IMR-90 (cell line): ENCODE measurements at regions not wholly inside any gene's neighbourhood (a gene's known extent, or its start where the extent isn't known, plus 50 kb on each side); places are given as distances from the start of the nearest gene placed in this dataset.

Experiments
- ATAC-seq: fragments of 200-7000 bp; cut with Tn5 transposase; 2 replicates; pipeline ENCODE4 v1.9.1; 2020; ENCODE audit warnings: low read depth, mild to moderate bottlenecking, moderate library complexity
- BruUV-seq: library from RNA; stranded (reverse); fragments of 400-500 nt; replicated peaks from 2 replicates; lab custom pipeline; 2021; lab: Mats Ljungman, UMichigan
- CTCF ChIA-PET: fragments of 300-600 bp; formaldehyde crosslinking; extraction: SDS; loops from one replicate; lab custom pipeline; 2021; ENCODE audit warnings: antibody characterized with exemption; lab: Yijun Ruan, JAX
- POLR2A ChIA-PET: fragments of 300-600 bp; sonication (Branson Sonifier 250); formaldehyde crosslinking; loops from one replicate; lab custom pipeline; 2022; ENCODE audit warnings: antibody characterized with exemption; ENCODE audit not compliant: unreplicated experiment; lab: Charles Lee
- DNase-seq: peaks from one replicate; pipeline ENCODE4 v3.0.0; 2013
- H2AFZ ChIP-seq: replicated peaks from 2 replicates; pipeline ENCODE3; 2013; ENCODE audit warnings: low read length, mild to moderate bottlenecking; ENCODE audit not compliant: poor library complexity
- H2AK5ac ChIP-seq: 2 replicates; pipeline ENCODE4 v1.6.1; 2013; ENCODE audit warnings: low read depth, low read length, inconsistent platforms
- H2AK9ac ChIP-seq: replicated peaks from 2 replicates; pipeline ENCODE3; 2013; ENCODE audit warnings: mild to moderate bottlenecking, low read depth, low read length, moderate library complexity; ENCODE audit not compliant: poor library complexity
- H2BK120ac ChIP-seq: 2 replicates; pipeline ENCODE4 v1.6.1; 2013; ENCODE audit warnings: low read depth, low read length, inconsistent platforms
- H2BK15ac ChIP-seq: 3 replicates; pipeline ENCODE4 v1.6.1; 2013; ENCODE audit warnings: low read depth, low read length, inconsistent platforms
- H2BK20ac ChIP-seq: 2 replicates; pipeline ENCODE4 v1.6.1; 2013; ENCODE audit warnings: low read depth, mild to moderate bottlenecking, inconsistent platforms, low read length, moderate library complexity
- H2BK5ac ChIP-seq: 2 replicates; pipeline ENCODE4 v1.6.1; 2013; ENCODE audit warnings: mild to moderate bottlenecking, low read depth, low read length, inconsistent platforms; ENCODE audit not compliant: poor library complexity, severe bottlenecking
- H3K14ac ChIP-seq: replicated peaks from 2 replicates; pipeline ENCODE4 v1.6.1; 2013; ENCODE audit warnings: low read depth, low read length, inconsistent platforms
- H3K18ac ChIP-seq: 2 replicates; pipeline ENCODE4 v1.6.1; 2013; ENCODE audit warnings: low read depth, low read length, control low read depth
- H3K23ac ChIP-seq: 2 replicates; pipeline ENCODE4 v1.6.1; 2013; ENCODE audit warnings: low read depth, low read length, inconsistent platforms
- H3K27ac ChIP-seq: 2 replicates; pipeline ENCODE4 v1.5.1; 2013; ENCODE audit warnings: mild to moderate bottlenecking, control low read depth, low read length; ENCODE audit not compliant: insufficient read depth
- H3K27me3 ChIP-seq: 2 replicates; pipeline ENCODE4 v1.6.1; 2013; ENCODE audit warnings: low read length; ENCODE audit not compliant: control insufficient read depth, insufficient read depth
- H3K36me3 ChIP-seq: 2 replicates; pipeline ENCODE4 v1.6.1; 2013; ENCODE audit warnings: low read length, mixed read lengths; ENCODE audit not compliant: control insufficient read depth, insufficient read depth
- H3K4ac ChIP-seq: 2 replicates; pipeline ENCODE4 v1.6.1; 2013; ENCODE audit warnings: low read depth, low read length, inconsistent platforms
- H3K4me1 ChIP-seq: 2 replicates; pipeline ENCODE4 v1.6.1; 2013; ENCODE audit warnings: low read length, mixed read lengths; ENCODE audit not compliant: control insufficient read depth, insufficient read depth
- H3K4me2 ChIP-seq: 2 replicates; pipeline ENCODE4 v1.6.1; 2013; ENCODE audit warnings: low read depth, mild to moderate bottlenecking, control low read depth, low read length, moderate library complexity
- H3K4me3 ChIP-seq: 2 replicates; pipeline ENCODE4 v1.5.1; 2013; ENCODE audit warnings: low read depth, mild to moderate bottlenecking, control low read depth, low read length, moderate library complexity; ENCODE audit not compliant: insufficient read depth
- H3K56ac ChIP-seq: 2 replicates; pipeline ENCODE4 v1.6.1; 2013; ENCODE audit warnings: low read length, inconsistent platforms; ENCODE audit not compliant: insufficient read depth; ENCODE audit errors: extremely low read depth
- H3K79me1 ChIP-seq, 2 experiments: 2 replicates each; pipeline ENCODE4 v1.6.1; 2013; ENCODE audit warnings: low read length in 2 of 2, inconsistent platforms in 1 of 2, low read depth in 1 of 2
- H3K9ac ChIP-seq: 2 replicates; pipeline ENCODE4 v1.6.1; 2013; ENCODE audit warnings: low read depth, low read length, control low read depth
- H3K9me1 ChIP-seq: 2 replicates; pipeline ENCODE4 v1.6.1; 2013; ENCODE audit warnings: low read length, inconsistent platforms; ENCODE audit not compliant: insufficient read depth
- H3K9me3 ChIP-seq: 2 replicates; pipeline ENCODE4 v1.6.1; 2013; ENCODE audit warnings: low read length; ENCODE audit not compliant: control insufficient read depth, insufficient read depth
- H4K20me1 ChIP-seq: 2 replicates; pipeline ENCODE4 v1.6.1; 2013; ENCODE audit warnings: low read length, inconsistent platforms; ENCODE audit not compliant: insufficient read depth
- H4K5ac ChIP-seq: 2 replicates; pipeline ENCODE4 v1.6.1; 2013; ENCODE audit warnings: mild to moderate bottlenecking, low read depth, low read length, control low read depth
- H4K8ac ChIP-seq, 2 experiments: 2 replicates each; pipeline ENCODE4 v1.6.1; 2013; ENCODE audit warnings: low read depth in 2 of 2, low read length in 2 of 2, control low read depth in 1 of 2, inconsistent platforms in 1 of 2
- H4K91ac ChIP-seq: 2 replicates; pipeline ENCODE4 v1.6.1; 2013; ENCODE audit warnings: low read depth, low read length, inconsistent platforms; ENCODE audit not compliant: insufficient read depth
- BHLHE40 ChIP-seq: fragments of 150-350 bp; IDR thresholded peaks from 2 replicates; pipeline ENCODE4 v1.6.1; 2016; ENCODE audit warnings: mild to moderate bottlenecking, low read depth, low read length
- CEBPB ChIP-seq: IDR thresholded peaks from 2 replicates; pipeline ENCODE4 v1.6.1; 2012; ENCODE audit warnings: low read depth, low read length, improper control_type of control experiment
- CHD1 ChIP-seq: IDR thresholded peaks from 2 replicates; pipeline ENCODE4 v1.6.1; 2012; ENCODE audit warnings: low read depth, low read length, improper control_type of control experiment
- MAFK ChIP-seq: IDR thresholded peaks from 2 replicates; pipeline ENCODE4 v1.6.1; 2012; ENCODE audit warnings: low read depth, low read length, improper control_type of control experiment
- MAZ ChIP-seq: IDR thresholded peaks from 2 replicates; pipeline ENCODE4 v1.6.1; 2012; ENCODE audit warnings: low read depth, mild to moderate bottlenecking, low read length, improper control_type of control experiment, moderate library complexity, borderline replicate concordance
- MXI1 ChIP-seq: IDR thresholded peaks from 2 replicates; pipeline ENCODE4 v1.6.1; 2012; ENCODE audit warnings: low read depth, mild to moderate bottlenecking, low read length, moderate library complexity, borderline replicate concordance
- RFX5 ChIP-seq: IDR thresholded peaks from 2 replicates; pipeline ENCODE4 v1.8.0; 2012; ENCODE audit warnings: low read depth, mild to moderate bottlenecking, low read length, moderate library complexity
- SMC3 ChIP-seq: fragments of 150-350 bp; IDR thresholded peaks from 2 replicates; pipeline ENCODE4 v1.6.1; 2016; ENCODE audit warnings: low read depth, mild to moderate bottlenecking, antibody characterized with exemption, low read length, moderate library complexity
- WGBS, 2 experiments: methylation state at CpG; one replicate each; pipeline versions ENCODE4 v1.1.5 to v1.1.7; 2013; ENCODE audit warnings: missing lambda C conversion rate in 2 of 2; ENCODE audit not compliant: insufficient read length in 1 of 2; ENCODE audit errors: extremely low coverage in 2 of 2; 5-methylcytosine and 5-hydroxymethylcytosine counted together
- dilution Hi-C: fragments of 300-500 bp; cut with HindIII; formaldehyde crosslinking; loops from one replicate; pipeline ENCODE4 v1.14.3; 2018; ENCODE audit warnings: low sequenced_read_pairs; ENCODE audit not compliant: unreplicated experiment
- in situ Hi-C: fragments of 300-500 bp; cut with MboI; formaldehyde crosslinking; loops from 3 replicates; pipeline ENCODE4 v1.14.3; 2019; ENCODE audit warnings: low sequenced_read_pairs, inconsistent platforms, mixed read lengths
- intact Hi-C: fragments of 100-400 bp; cut with micrococcal nuclease; formaldehyde crosslinking; loops from 2 replicates; pipeline ENCODE4 v1.10.0; 2022
- TF ChIP-seq, protein P1 (sequence below): fragments of 150-350 bp; IDR thresholded peaks from 2 replicates; pipeline ENCODE4 v1.6.1; 2016; ENCODE audit warnings: low read depth, mild to moderate bottlenecking, low read length, moderate library complexity, borderline replicate concordance

GRCh38 chr2:194925742-194926141 lies 731.3 kb upstream of the SLC39A10 start:
- no peaks in the 10 kb centered on the region for H3K9me1 ChIP-seq
- TF ChIP-seq RFX5 (no peak), CHD1 (no peak), CEBPB (no peak), SMC3 (no peak), MAZ (no peak), BHLHE40 (no peak), MXI1 (no peak), MAFK (no peak)
- TF ChIP-seq, protein P1, sequence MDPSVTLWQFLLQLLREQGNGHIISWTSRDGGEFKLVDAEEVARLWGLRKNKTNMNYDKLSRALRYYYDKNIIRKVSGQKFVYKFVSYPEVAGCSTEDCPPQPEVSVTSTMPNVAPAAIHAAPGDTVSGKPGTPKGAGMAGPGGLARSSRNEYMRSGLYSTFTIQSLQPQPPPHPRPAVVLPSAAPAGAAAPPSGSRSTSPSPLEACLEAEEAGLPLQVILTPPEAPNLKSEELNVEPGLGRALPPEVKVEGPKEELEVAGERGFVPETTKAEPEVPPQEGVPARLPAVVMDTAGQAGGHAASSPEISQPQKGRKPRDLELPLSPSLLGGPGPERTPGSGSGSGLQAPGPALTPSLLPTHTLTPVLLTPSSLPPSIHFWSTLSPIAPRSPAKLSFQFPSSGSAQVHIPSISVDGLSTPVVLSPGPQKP: no peak
- intact Hi-C loops: no loop called here
- no peak overlapping the region for H2BK20ac ChIP-seq
- no peak overlapping the region for H2AK9ac ChIP-seq
- no peak overlapping the region for H2BK5ac ChIP-seq
- no peaks in the 10 kb centered on the region for H3K4me1 ChIP-seq
- no peak overlapping the region for H3K14ac ChIP-seq
- in situ Hi-C loops: no loop called here
- BruUV-seq: no TSS peak
- CTCF ChIA-PET: no interaction called here
- H4K91ac ChIP-seq: no peak overlapping the region
- H3K4ac ChIP-seq: no peak overlapping the region
- H2BK15ac ChIP-seq: no peak overlapping the region
- no peak overlapping the region for H4K8ac ChIP-seq
- no peak for ATAC-seq
- no peaks in the 10 kb centered on the region for H3K27me3 ChIP-seq
- H3K36me3 ChIP-seq: no peaks in the 10 kb centered on the region
- no peak overlapping the region for H4K5ac ChIP-seq
- no peaks in the 10 kb centered on the region for H3K9me3 ChIP-seq
- POLR2A ChIA-PET: no interaction called here
- H3K79me1 ChIP-seq: no peaks in the 10 kb centered on the region
- no peaks in the 10 kb centered on the region for H4K20me1 ChIP-seq
- no peak overlapping the region for H3K23ac ChIP-seq
- no peak overlapping the region for H2AFZ ChIP-seq
- H3K18ac ChIP-seq: no peak overlapping the region
- no peak overlapping the region for H3K27ac ChIP-seq
- no peak overlapping the region for H3K4me3 ChIP-seq
- H3K4me2 ChIP-seq: no peak overlapping the region
- dilution Hi-C loops: no loop called here
- no peak for DNase-seq
- no peak overlapping the region for H2BK120ac ChIP-seq
- no peak overlapping the region for H2AK5ac ChIP-seq
- H3K9ac ChIP-seq: no peak overlapping the region
- no CpG with 5 or more reads among the region's 4 CpGs for WGBS, 2 experiments
- no peak overlapping the region for H3K56ac ChIP-seq
